ENCODE measurements at regions not wholly inside any gene's neighbourhood (a gene's known extent, or its start where the extent isn't known, plus 50 kb on each side); places are given as distances from the start of the nearest gene placed in this dataset.

DNA sequence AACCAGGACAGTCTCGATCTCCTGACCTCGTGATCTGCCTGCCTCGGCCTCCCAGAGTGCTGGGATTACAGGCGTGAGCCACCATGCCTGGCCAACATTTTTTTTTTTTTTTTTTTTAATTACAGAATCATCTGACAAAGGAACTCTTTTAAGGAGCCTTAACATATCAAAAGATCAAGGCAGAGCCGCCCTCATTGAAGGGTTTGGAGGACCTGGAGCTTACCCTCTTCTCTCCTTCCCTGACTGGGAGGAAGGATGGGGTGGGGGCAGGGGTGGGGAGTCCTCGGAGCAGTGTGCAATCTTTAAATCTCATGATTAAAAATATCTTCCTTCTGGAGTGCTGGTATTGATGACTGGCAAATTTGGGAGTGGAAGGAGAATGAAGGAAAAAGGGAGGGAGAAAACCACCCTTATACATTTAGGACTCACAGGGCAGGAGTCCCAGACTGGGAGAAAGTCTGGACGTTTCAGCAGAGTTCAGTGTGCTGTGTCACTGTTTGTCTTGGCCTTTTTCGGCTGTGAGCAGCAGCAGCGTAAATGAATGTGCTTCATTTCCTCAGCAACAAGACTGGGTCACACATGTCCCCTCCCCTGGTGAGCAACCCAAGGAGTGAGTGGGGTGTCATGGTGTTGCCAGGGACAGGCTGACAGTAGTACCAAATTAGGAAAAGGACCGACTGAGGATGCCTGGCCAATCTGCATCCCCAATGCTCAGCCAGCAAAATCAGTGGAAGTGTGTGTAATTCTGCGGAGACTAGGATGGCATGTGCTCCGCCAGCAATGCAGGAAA is 115.3 kb upstream of the BNC2 start:
- TF ChIP-seq, protein P1, sequence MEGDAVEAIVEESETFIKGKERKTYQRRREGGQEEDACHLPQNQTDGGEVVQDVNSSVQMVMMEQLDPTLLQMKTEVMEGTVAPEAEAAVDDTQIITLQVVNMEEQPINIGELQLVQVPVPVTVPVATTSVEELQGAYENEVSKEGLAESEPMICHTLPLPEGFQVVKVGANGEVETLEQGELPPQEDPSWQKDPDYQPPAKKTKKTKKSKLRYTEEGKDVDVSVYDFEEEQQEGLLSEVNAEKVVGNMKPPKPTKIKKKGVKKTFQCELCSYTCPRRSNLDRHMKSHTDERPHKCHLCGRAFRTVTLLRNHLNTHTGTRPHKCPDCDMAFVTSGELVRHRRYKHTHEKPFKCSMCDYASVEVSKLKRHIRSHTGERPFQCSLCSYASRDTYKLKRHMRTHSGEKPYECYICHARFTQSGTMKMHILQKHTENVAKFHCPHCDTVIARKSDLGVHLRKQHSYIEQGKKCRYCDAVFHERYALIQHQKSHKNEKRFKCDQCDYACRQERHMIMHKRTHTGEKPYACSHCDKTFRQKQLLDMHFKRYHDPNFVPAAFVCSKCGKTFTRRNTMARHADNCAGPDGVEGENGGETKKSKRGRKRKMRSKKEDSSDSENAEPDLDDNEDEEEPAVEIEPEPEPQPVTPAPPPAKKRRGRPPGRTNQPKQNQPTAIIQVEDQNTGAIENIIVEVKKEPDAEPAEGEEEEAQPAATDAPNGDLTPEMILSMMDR (IDR thresholded peaks at IDR 0.05; ENCODE audit: low read depth, low read length) = no peak
- TF ChIP-seq, protein P2, sequence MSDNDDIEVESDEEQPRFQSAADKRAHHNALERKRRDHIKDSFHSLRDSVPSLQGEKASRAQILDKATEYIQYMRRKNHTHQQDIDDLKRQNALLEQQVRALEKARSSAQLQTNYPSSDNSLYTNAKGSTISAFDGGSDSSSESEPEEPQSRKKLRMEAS (IDR thresholded peaks at IDR 0.05; ENCODE audit: low read depth, low read length) = no peak
- no peak for TF ChIP-seq MYC (IDR thresholded peaks at IDR 0.05; ENCODE audit: low read depth, low read length)
- TF ChIP-seq POLR2A (IDR thresholded peaks at IDR 0.05; ENCODE audit: extremely low read depth, insufficient read length) = no peak
- DNase-seq (ENCODE audit: low read depth) = no peak
- no peak overlapping the region for H3K4me3 ChIP-seq (ENCODE audit: low read depth, low read length)

DNA sequence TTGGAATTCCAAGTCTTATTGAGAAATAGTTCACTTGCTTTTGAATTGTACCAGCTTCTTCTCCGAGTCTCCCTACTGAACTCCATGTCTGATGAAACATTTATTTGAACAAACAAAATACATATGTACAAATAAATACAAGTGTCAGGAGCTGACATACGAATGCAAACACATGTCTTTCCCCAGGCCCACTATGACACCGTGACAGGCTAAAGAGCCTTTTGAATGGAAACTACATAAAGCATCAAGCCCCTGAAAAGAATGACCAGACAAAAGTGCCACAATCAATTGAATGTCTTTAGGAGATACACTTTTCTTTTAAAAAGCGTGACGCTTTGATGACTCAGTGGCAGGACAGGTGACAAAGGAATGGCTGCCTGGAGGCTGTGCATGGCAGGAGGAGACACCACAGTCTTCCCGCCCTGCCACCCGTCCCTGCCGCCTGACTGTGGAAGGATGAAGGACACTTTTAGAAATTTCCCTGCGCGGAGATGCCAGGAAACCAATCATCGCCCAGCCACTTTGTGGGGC is 112.4 kb upstream of the BNC2 start:
- TF ChIP-seq MYC (IDR thresholded peaks at IDR 0.05; ENCODE audit: low read depth, low read length) (no peak), POLR2A (IDR thresholded peaks at IDR 0.05; ENCODE audit: extremely low read depth, insufficient read length) (no peak)
- TF ChIP-seq, protein P2 (IDR thresholded peaks at IDR 0.05; ENCODE audit: low read depth, low read length) = no peak
- TF ChIP-seq, protein P1 (IDR thresholded peaks at IDR 0.05; ENCODE audit: low read depth, low read length) = no peak
- H3K4me3 ChIP-seq (ENCODE audit: low read depth, low read length) = no peak overlapping the region
- DNase-seq (ENCODE audit: low read depth) = no peak

DNA sequence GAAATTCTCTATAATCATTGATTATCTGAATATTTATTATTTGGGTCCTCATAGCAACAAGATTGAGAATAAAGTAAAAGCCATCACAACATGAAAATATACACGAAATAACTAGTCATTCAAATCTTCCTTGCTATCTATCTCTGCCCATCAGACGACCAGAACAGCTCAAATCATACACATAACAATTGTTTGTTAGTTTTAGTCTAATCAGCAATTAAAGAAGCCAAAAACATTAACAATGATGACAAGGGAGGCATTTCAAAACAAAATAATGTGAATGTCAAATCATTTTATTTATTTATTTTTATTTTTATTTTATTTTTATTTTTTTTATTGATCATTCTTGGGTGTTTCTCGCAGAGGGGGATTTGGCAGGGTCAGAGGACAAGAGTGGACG is 106.0 kb upstream of the BNC2 start:
- H3K4me3 ChIP-seq (ENCODE audit: low read depth, low read length) = no peak overlapping the region
- no peak for DNase-seq (ENCODE audit: low read depth)
- TF ChIP-seq, protein P1 (IDR thresholded peaks at IDR 0.05; ENCODE audit: low read depth, low read length) = no peak
- TF ChIP-seq POLR2A (IDR thresholded peaks at IDR 0.05; ENCODE audit: extremely low read depth, insufficient read length) = no peak
- TF ChIP-seq, protein P2 (IDR thresholded peaks at IDR 0.05; ENCODE audit: low read depth, low read length) = no peak

DNA sequence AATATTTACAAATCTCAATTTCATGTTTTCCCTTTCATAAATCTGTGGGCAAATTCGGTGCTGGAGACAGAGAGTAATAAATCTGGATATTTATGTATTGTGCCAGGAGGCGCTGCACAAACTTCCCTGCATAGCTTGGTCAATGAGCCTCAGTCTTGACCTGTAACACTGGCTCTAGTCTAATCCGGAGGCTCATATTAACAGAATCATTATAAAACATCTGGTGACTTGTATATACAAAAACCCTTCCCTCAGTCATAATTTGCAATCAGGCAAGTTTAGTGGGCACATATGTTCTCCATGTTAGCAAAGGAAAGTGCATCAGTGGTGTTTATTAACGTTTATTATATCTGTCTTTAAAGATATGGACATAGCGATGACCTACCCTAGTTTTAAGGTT is 104.0 kb upstream of the BNC2 start:
- no peak overlapping the region for H3K4me3 ChIP-seq (ENCODE audit: low read depth, low read length)
- DNase-seq (ENCODE audit: low read depth) = no peak
- no peak for TF ChIP-seq POLR2A (IDR thresholded peaks at IDR 0.05; ENCODE audit: extremely low read depth, insufficient read length)
- TF ChIP-seq, protein P1 (IDR thresholded peaks at IDR 0.05; ENCODE audit: low read depth, low read length) = no peak

DNA sequence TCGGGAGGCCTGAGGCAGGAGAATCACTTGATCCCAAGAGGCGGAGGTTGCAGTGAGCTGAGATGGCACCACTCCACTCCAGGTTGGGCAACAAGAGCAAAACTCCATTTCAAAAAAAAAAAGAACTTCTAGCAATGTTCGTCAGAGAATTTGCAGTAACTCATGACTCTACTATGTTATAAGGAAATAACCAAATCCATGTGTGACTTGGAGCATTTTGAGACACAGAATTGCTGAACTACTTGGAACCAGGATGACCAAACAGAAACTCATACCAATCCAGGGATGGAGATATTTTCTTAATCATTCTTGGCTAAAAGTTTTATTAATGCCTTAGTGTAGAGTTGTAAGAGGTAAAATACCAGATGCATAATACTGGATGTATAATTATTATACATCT is 99.9 kb upstream of the BNC2 start:
- H3K4me3 ChIP-seq (ENCODE audit: low read depth, low read length) = no peak overlapping the region
- DNase-seq (ENCODE audit: low read depth) = no peak
- no peak for TF ChIP-seq MYC (IDR thresholded peaks at IDR 0.05; ENCODE audit: low read depth, low read length)
- TF ChIP-seq, protein P1 (IDR thresholded peaks at IDR 0.05; ENCODE audit: low read depth, low read length) = no peak
- TF ChIP-seq POLR2A (IDR thresholded peaks at IDR 0.05; ENCODE audit: extremely low read depth, insufficient read length) = no peak
- TF ChIP-seq, protein P2 (IDR thresholded peaks at IDR 0.05; ENCODE audit: low read depth, low read length) = no peak
